ENCODE measurements at regions not wholly inside any gene's neighbourhood (a gene's known extent, or its start where the extent isn't known, plus 50 kb on each side); places are given as distances from the start of the nearest gene placed in this dataset.

DNA sequence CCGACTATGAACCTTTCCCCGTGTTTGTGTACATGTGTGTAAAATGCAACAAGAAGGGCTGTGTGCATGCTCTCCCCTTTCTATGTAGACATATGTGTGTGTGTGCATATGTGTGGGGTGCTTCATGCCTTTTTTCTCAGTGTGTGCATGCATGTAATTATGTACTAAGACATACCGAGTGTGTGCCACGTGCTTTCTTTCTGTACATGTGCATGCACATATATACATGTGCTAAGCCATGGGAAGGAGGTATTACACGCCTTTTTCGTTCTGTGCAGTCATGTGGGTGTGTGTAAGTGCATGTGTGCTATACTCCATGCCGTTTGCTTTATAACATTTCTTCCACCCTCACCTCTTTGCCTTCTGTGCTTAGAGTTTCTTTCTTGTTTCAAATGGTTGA, 544.3 kb downstream of the TNS3 start:
- Histone ChIP-seq H3K27ac (no peak overlapping the region), H3K27me3 (replicated peaks; ENCODE audit: insufficient read depth) (no peaks in the 10 kb centered on the region), H3K36me3 (no peaks in the 10 kb centered on the region), H3K4me1 (replicated peaks) (no peaks in the 10 kb centered on the region), H3K4me3 (no peak overlapping the region), H3K9me3 (no peaks in the 10 kb centered on the region)
- intact Hi-C loops (cut with DNase I): no loop called here
- TF ChIP-seq CTCF (IDR thresholded peaks at IDR 0.05) (no peak), POLR2A (IDR thresholded peaks at IDR 0.05) (no peak), POLR2AphosphoS5 (IDR thresholded peaks at IDR 0.05) (no peak)
- no peak for DNase-seq (ENCODE audit: low spot score)
- 85% methylated on average over 7 of the region's 7 CpGs for WGBS

DNA sequence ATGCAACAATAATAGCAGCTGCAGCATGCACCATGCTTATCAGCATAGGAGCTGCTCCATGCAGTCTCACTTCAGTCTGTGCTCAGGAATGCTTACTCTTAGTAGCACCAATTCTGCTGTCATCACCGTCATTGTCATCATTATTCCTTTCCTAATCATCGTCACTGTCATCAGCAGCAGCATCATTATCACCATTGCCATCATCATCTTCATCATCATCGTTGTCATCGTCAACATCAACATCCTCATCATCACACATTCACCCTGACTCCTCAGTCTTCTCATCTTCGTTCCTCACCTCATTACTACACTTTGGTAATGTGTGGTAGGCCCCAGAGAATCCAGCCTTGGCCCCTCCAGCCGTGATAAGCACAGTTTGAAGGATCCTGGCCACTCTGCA, 545.0 kb downstream of the TNS3 start:
- DNase-seq (ENCODE audit: low spot score): no peak
- WGBS: 97% methylated on average over 6 of the region's 6 CpGs
- Histone ChIP-seq H3K9me3 (no peaks in the 10 kb centered on the region), H3K4me1 (replicated peaks) (no peaks in the 10 kb centered on the region), H3K4me3 (no peak overlapping the region), H3K27ac (no peak overlapping the region), H3K36me3 (no peaks in the 10 kb centered on the region), H3K27me3 (replicated peaks; ENCODE audit: insufficient read depth) (no peaks in the 10 kb centered on the region)
- TF ChIP-seq CTCF (IDR thresholded peaks at IDR 0.05) (no peak), POLR2AphosphoS5 (IDR thresholded peaks at IDR 0.05) (no peak), POLR2A (IDR thresholded peaks at IDR 0.05) (no peak)
- intact Hi-C loops (cut with DNase I): no loop called here

DNA sequence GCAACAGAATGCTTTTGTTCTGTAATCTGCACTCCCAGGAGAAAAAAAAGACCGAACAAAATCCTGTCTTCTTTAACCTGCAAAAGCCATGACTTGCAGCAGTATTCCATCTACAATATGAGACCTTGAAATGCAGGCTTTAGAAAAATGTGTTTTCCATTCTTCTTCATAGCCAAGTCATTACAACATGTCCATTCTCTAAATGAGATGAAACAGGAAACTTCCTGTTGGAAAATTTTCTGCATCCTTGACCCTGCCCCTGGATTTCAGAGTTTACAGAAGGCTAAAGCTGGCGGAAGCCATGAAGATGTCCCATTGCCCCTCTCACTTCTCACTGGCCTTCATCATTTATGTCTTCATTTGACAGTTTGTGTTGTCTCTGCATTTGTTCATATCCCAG, 546.4 kb downstream of the TNS3 start:
- intact Hi-C loops (cut with DNase I): no loop called here
- no peaks in the 10 kb centered on the region for H3K27me3 ChIP-seq (replicated peaks; ENCODE audit: insufficient read depth)
- no peaks in the 10 kb centered on the region for H3K4me1 ChIP-seq (replicated peaks)
- no peak overlapping the region for H3K27ac ChIP-seq
- TF ChIP-seq CTCF (IDR thresholded peaks at IDR 0.05): no peak
- TF ChIP-seq POLR2A (IDR thresholded peaks at IDR 0.05): no peak
- TF ChIP-seq POLR2AphosphoS5 (IDR thresholded peaks at IDR 0.05): no peak
- no peak overlapping the region for H3K4me3 ChIP-seq
- WGBS: 84% methylated on average over 2 of the region's 2 CpGs
- H3K9me3 ChIP-seq: no peaks in the 10 kb centered on the region
- H3K36me3 ChIP-seq: no peaks in the 10 kb centered on the region
- DNase-seq (ENCODE audit: low spot score): no peak

GRCh38 chr7:47034180-47034579, 547.7 kb downstream of the TNS3 start:
- WGBS: 100% methylated on average over 2 of the region's 2 CpGs
- H3K9me3 ChIP-seq: no peaks in the 10 kb centered on the region
- no peak overlapping the region for H3K4me3 ChIP-seq
- H3K4me1 ChIP-seq (replicated peaks): no peaks in the 10 kb centered on the region
- TF ChIP-seq POLR2A (IDR thresholded peaks at IDR 0.05): no peak
- TF ChIP-seq POLR2AphosphoS5 (IDR thresholded peaks at IDR 0.05): no peak
- TF ChIP-seq CTCF (IDR thresholded peaks at IDR 0.05): no peak
- intact Hi-C loops (cut with DNase I): no loop called here
- DNase-seq (ENCODE audit: low spot score): no peak
- H3K27me3 ChIP-seq (replicated peaks; ENCODE audit: insufficient read depth): no peaks in the 10 kb centered on the region
- H3K36me3 ChIP-seq: no peaks in the 10 kb centered on the region
- H3K27ac ChIP-seq: no peak overlapping the region

- no peaks in the 10 kb centered on the region for H3K36me3 ChIP-seq
- no peak overlapping the region for H3K4me3 ChIP-seq
- no peak overlapping the region for H3K27ac ChIP-seq
- H3K9me3 ChIP-seq: no peaks in the 10 kb centered on the region
- no peak for DNase-seq (ENCODE audit: low spot score)
- TF ChIP-seq POLR2AphosphoS5 (IDR thresholded peaks at IDR 0.05) (no peak), CTCF (IDR thresholded peaks at IDR 0.05) (no peak), POLR2A (IDR thresholded peaks at IDR 0.05) (no peak)
- 67% methylated on average over 4 of the region's 4 CpGs for WGBS
- H3K4me1 ChIP-seq (replicated peaks): no peaks in the 10 kb centered on the region
- intact Hi-C loops (cut with DNase I): no loop called here
- no peaks in the 10 kb centered on the region for H3K27me3 ChIP-seq (replicated peaks; ENCODE audit: insufficient read depth)
Measured at GRCh38 chr7:47032536-47032908, 549.4 kb downstream of the TNS3 start.
